Endothelial cell of umbilical vein (primary cell): ENCODE measurements at regions not wholly inside any gene's neighbourhood (a gene's known extent, or its start where the extent isn't known, plus 50 kb on each side); places are given as distances from the start of the nearest gene placed in this dataset.
"Not testable (repeated sequence)": the region's sequence is repeated elsewhere in the genome, so short reads cannot be mapped to it uniquely, and the experiment has no call there.

Source experiments
- BruUV-seq: library from RNA; stranded (reverse); fragments of 400-500 nt; replicated peaks from 2 replicates; lab custom pipeline; 2021; lab: Mats Ljungman, UMichigan
- CTCF ChIA-PET: fragments of 300-600, 350-600 bp; sonication (Branson Sonifier 250); formaldehyde crosslinking; loops from one replicate; lab custom pipeline; 2021; ENCODE audit warnings: antibody characterized with exemption, inconsistent platforms; lab: Charles Lee
- POLR2A ChIA-PET: fragments of 300-600, 350-600 bp; sonication (Branson Sonifier 250); formaldehyde crosslinking; loops from one replicate; lab custom pipeline; 2021; ENCODE audit warnings: antibody characterized with exemption, inconsistent platforms; lab: Charles Lee
- DNase-seq: peaks from one replicate; pipeline ENCODE4 v3.0.0-alpha.2; 2011; ENCODE audit warnings: low read depth, low spot score
- FAIRE-seq: peaks from 2 replicates; lab custom pipeline; 2011; peaks lifted over from hg19 to GRCh38; lab: Jason Lieb, UNC
- H2AFZ ChIP-seq: 2 replicates; pipeline ENCODE4 v1.6.0; 2012; ENCODE audit warnings: low read depth, low read length, control low read depth, inconsistent platforms
- H3K27ac ChIP-seq: 2 replicates; pipeline ENCODE4 v1.5.1; 2011; ENCODE audit warnings: low read depth, mild to moderate bottlenecking, control low read depth, low read length, moderate library complexity; ENCODE audit not compliant: insufficient read depth
- H3K27me3 ChIP-seq, 2 experiments: 2 replicates each; pipeline versions ENCODE4 v1.6.0 to v1.6.1; 2011; ENCODE audit warnings: low read length in 2 of 2, mixed read lengths in 1 of 2; ENCODE audit not compliant: control insufficient read depth in 2 of 2, insufficient read depth in 2 of 2
- H3K36me3 ChIP-seq, 2 experiments: 2 replicates in 1 of 2; 3 replicates in 1 of 2; pipeline ENCODE4 v1.5.1; 2011; ENCODE audit warnings: low read length in 2 of 2, mild to moderate bottlenecking in 1 of 2, moderate library complexity in 1 of 2; ENCODE audit not compliant: control insufficient read depth in 2 of 2, insufficient read depth in 2 of 2; ENCODE audit errors: extremely low read depth in 1 of 2
- H3K4me1 ChIP-seq: 3 replicates; pipeline ENCODE4 v1.5.1; 2011; ENCODE audit warnings: mild to moderate bottlenecking, low read length; ENCODE audit not compliant: control insufficient read depth, insufficient read depth; ENCODE audit errors: extremely low read depth
- H3K4me2 ChIP-seq: 2 replicates; pipeline ENCODE4 v1.6.1; 2011; ENCODE audit warnings: low read length, control low read depth, mixed read lengths; ENCODE audit not compliant: insufficient read depth
- H3K4me3 ChIP-seq, 3 experiments: fragments of 200-600 bp in 1 of 3; sonication (generic), shearing (Covaris generic) in 1 of 3; replicated peaks in 1 of 3; 2 replicates each; pipeline ENCODE4 v1.5.1; 2011 to 2016; ENCODE audit warnings: control low read depth in 3 of 3, low read length in 3 of 3, mild to moderate bottlenecking in 2 of 3, inconsistent platforms in 1 of 3, low read depth in 1 of 3, moderate library complexity in 1 of 3; ENCODE audit not compliant: insufficient read depth in 1 of 3
- H3K79me2 ChIP-seq: 2 replicates; pipeline ENCODE4 v1.6.0; 2012; ENCODE audit warnings: low read length, inconsistent platforms; ENCODE audit not compliant: control insufficient read depth, insufficient read depth
- H3K9ac ChIP-seq: replicated peaks from 2 replicates; pipeline ENCODE3; 2011; ENCODE audit warnings: low read length, control low read depth; ENCODE audit not compliant: insufficient read depth; ENCODE audit errors: extremely low read depth
- H3K9me1 ChIP-seq: replicated peaks from 3 replicates; pipeline ENCODE4 v1.6.0; 2011; ENCODE audit warnings: mild to moderate bottlenecking, low read length; ENCODE audit not compliant: control insufficient read depth, insufficient read depth; ENCODE audit errors: extremely low read depth
- H3K9me3 ChIP-seq: replicated peaks from 2 replicates; pipeline ENCODE4 v1.5.1; 2012; ENCODE audit warnings: low read length, inconsistent platforms; ENCODE audit not compliant: control insufficient read depth, insufficient read depth
- H4K20me1 ChIP-seq: replicated peaks from 2 replicates; pipeline ENCODE3; 2011; ENCODE audit warnings: mild to moderate bottlenecking, low read length; ENCODE audit not compliant: control insufficient read depth, insufficient read depth; ENCODE audit errors: extremely low read depth
- CTCF ChIP-seq, 2 donors: IDR thresholded peaks; 1 replicate in 1 of 2; 2 replicates in 1 of 2; pipeline ENCODE4 v1.5.1; 2011; ENCODE audit warnings: low read length in 2 of 2, mild to moderate bottlenecking in 2 of 2, moderate library complexity in 2 of 2, control low read depth in 1 of 2, inconsistent platforms in 1 of 2, low read depth in 1 of 2; ENCODE audit not compliant: insufficient read depth in 1 of 2; ENCODE audit errors: extremely low read depth in 1 of 2
- EZH2 ChIP-seq: IDR thresholded peaks from 2 replicates; pipeline ENCODE4 v1.6.1; 2012; ENCODE audit warnings: borderline replicate concordance, low read depth, mild to moderate bottlenecking, moderate library complexity, low read length, inconsistent platforms; ENCODE audit not compliant: severe bottlenecking
- FOS ChIP-seq: IDR thresholded peaks from 2 replicates; pipeline ENCODE4 v1.6.1; 2011; ENCODE audit warnings: mild to moderate bottlenecking, low read length, moderate library complexity, borderline replicate concordance; ENCODE audit not compliant: insufficient read depth
- GATA2 ChIP-seq: IDR thresholded peaks from 2 replicates; pipeline ENCODE4 v1.7.0; 2011; ENCODE audit warnings: low read depth, mild to moderate bottlenecking, moderate library complexity, mixed read lengths, low read length; ENCODE audit not compliant: insufficient read length, insufficient read depth
- JUN ChIP-seq: IDR thresholded peaks from 2 replicates; pipeline ENCODE4 v1.6.1; 2011; ENCODE audit warnings: borderline replicate concordance, low read depth; ENCODE audit not compliant: insufficient read length, insufficient read depth
- MYC ChIP-seq: IDR thresholded peaks from one replicate; pipeline ENCODE4 v1.6.1; 2011; ENCODE audit warnings: mild to moderate bottlenecking, low read depth, low read length
- POLR2A ChIP-seq: IDR thresholded peaks from 2 replicates; pipeline ENCODE4 v1.6.1; 2012; ENCODE audit warnings: low read depth, mild to moderate bottlenecking, control low read depth, low read length
- POLR2AphosphoS5 ChIP-seq: IDR thresholded peaks from 2 replicates; pipeline ENCODE4 v1.6.1; 2012; ENCODE audit warnings: low read depth, mild to moderate bottlenecking, control low read depth, low read length, moderate library complexity; ENCODE audit not compliant: insufficient read depth
- dilution Hi-C: fragments of 300-500 bp; cut with MboI; formaldehyde crosslinking; loops from one replicate; pipeline ENCODE4 v1.15.0; 2019; ENCODE audit warnings: low sequenced_read_pairs; ENCODE audit not compliant: extremely low pct_ligation_motif_present
- intact Hi-C: fragments of 100-400 bp; cut with micrococcal nuclease; formaldehyde crosslinking; loops from one replicate; pipeline ENCODE4 v1.10.0; 2022
- TF ChIP-seq, protein P1 (sequence below): IDR thresholded peaks from 2 replicates; pipeline ENCODE4 v1.6.1; 2011; ENCODE audit not compliant: insufficient read depth, insufficient read length

DNA sequence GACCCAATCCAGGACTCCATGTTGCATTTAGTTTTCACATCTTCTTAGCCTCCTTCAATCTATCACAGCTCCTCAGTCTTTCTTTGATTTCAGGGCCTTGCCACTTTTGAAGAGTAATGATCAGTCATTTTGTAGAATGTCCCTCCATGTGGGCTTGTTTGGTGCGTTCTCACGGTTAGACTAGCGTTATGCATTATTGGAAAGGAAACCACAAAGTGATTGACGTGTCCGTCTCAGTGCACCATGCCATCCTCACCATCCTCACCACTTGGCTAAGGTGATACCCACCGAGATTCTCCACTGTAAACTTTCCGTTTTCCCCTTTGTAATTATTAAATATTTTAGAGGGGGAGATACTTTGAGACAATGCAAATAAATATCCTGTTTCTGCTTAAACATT, 59.6 kb upstream of the OLIG2 start:
- Histone ChIP-seq H3K4me1 (no peaks in the 10 kb centered on the region), H3K27ac (no peak overlapping the region), H3K79me2 (no peaks in the 10 kb centered on the region), H2AFZ (no peak overlapping the region), H3K9me3 (no peaks in the 10 kb centered on the region), H4K20me1 (no peaks in the 10 kb centered on the region), H3K36me3 (no peaks in the 10 kb centered on the region), H3K4me3 (no peak overlapping the region), H3K27me3 (peaks cover 5 to 7% of the 10 kb centered on the region in 2 experiments), H3K4me2 (no peak overlapping the region), H3K9me1 (no peaks in the 10 kb centered on the region), H3K9ac (no peak overlapping the region)
- TF ChIP-seq, protein P1, sequence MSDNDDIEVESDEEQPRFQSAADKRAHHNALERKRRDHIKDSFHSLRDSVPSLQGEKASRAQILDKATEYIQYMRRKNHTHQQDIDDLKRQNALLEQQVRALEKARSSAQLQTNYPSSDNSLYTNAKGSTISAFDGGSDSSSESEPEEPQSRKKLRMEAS, result no peak
- no peak for TF ChIP-seq POLR2AphosphoS5
- no peak for TF ChIP-seq GATA2
- no peak for TF ChIP-seq POLR2A
- TF ChIP-seq EZH2, result no peak
- TF ChIP-seq FOS, result no peak
- no peak for TF ChIP-seq JUN
- TF ChIP-seq MYC, result no peak
- no peak for TF ChIP-seq CTCF (IDR thresholded peaks at IDR 0.05; ENCODE audit: extremely low read depth in 1 of 2, insufficient read depth in 1 of 2, low read depth in 1 of 2, low read length in 2 of 2)
- dilution Hi-C loops (no loop called here), intact Hi-C loops (no loop called here)
- BruUV-seq, result no TSS peak
- ChIA-PET POLR2A (no interaction called here), CTCF (interaction anchor here (0.9 to 2.7 kb wide), 4 partner anchors 7 to 26 kb away, joined by 3 to 10 read pairs (median 4); no protein-coding TSS in a partner anchor)
- FAIRE-seq (no peak), DNase-seq (no peak)

GRCh38 chr21:32968103-32968502, 57.6 kb upstream of the OLIG2 start:
- not testable (repeated sequence) for H3K4me3 ChIP-seq
- CTCF ChIA-PET, result interaction anchor here (1.4 kb wide), 1 partner anchor 28 kb away, joined by 4 read pairs; no protein-coding TSS in a partner anchor

More at GRCh38 chr21:32968103-32968502, 57.6 kb upstream of the OLIG2 start:
- FAIRE-seq, H3K9me1 ChIP-seq, dilution Hi-C loops, H3K4me2 ChIP-seq, H3K9me3 ChIP-seq, H3K4me1 ChIP-seq, POLR2A ChIA-PET, H3K27ac ChIP-seq, BruUV-seq, DNase-seq, H3K27me3 ChIP-seq, H3K9ac ChIP-seq, H2AFZ ChIP-seq, H3K36me3 ChIP-seq, H3K79me2 ChIP-seq, intact Hi-C loops, H4K20me1 ChIP-seq: not testable (repeated sequence)
